Esophagus squamous epithelium (tissue), 4 donors: ENCODE measurements at regions not wholly inside any gene's neighbourhood (a gene's known extent, or its start where the extent isn't known, plus 50 kb on each side); places are given as distances from the start of the nearest gene placed in this dataset.

Source experiments
- CTCF ChIP-seq, 6 experiments: fragments of 450-650 bp in 4 of 6; fragments of 200-600 bp in 2 of 6; sonication (generic) in 2 of 6; IDR thresholded peaks; one replicate each; pipeline ENCODE4 v1.5.1; 2016 to 2019; ENCODE audit warnings: antibody characterized with exemption in 6 of 6, mild to moderate bottlenecking in 4 of 6, moderate library complexity in 4 of 6
- POLR2A ChIP-seq, 4 donors: fragments of 450-650 bp; IDR thresholded peaks; one replicate each; pipeline ENCODE4 v1.6.1; 2017; ENCODE audit warnings: antibody characterized with exemption in 4 of 4, mild to moderate bottlenecking in 4 of 4, moderate library complexity in 3 of 4

- no peak for TF ChIP-seq CTCF (IDR thresholded peaks at IDR 0.05)
- TF ChIP-seq POLR2A (IDR thresholded peaks at IDR 0.05) = no peak
These were observed 207.2 kb upstream of the NFIA start for GRCh38 chr1:60875138-60875537.
